GM06990 (cell line): ENCODE measurements at regions not wholly inside any gene's neighbourhood (a gene's known extent, or its start where the extent isn't known, plus 50 kb on each side); places are given as distances from the start of the nearest gene placed in this dataset.

Source experiments
- DNase-seq: peaks from one replicate; pipeline ENCODE4 v3.0.0-alpha.2; 2011; ENCODE audit not compliant: insufficient read length; ENCODE audit errors: extremely low read depth
- H3K27me3 ChIP-seq: replicated peaks from 2 replicates; pipeline ENCODE4 v1.6.0; 2011; ENCODE audit warnings: low read length; ENCODE audit not compliant: control insufficient read depth, insufficient read depth
- H3K36me3 ChIP-seq: 2 replicates; pipeline ENCODE4 v1.5.1; 2011; ENCODE audit warnings: low read length; ENCODE audit not compliant: control insufficient read depth, insufficient read depth
- H3K4me3 ChIP-seq: replicated peaks from 2 replicates; pipeline ENCODE4 v1.5.1; 2011; ENCODE audit warnings: low read depth, mild to moderate bottlenecking, control low read depth, low read length
- CTCF ChIP-seq: IDR thresholded peaks from 2 replicates; pipeline ENCODE4 v1.5.1; 2011; ENCODE audit warnings: low read length, control low read depth, mild to moderate bottlenecking, inconsistent platforms; ENCODE audit not compliant: insufficient read depth, poor library complexity, severe bottlenecking

DNA sequence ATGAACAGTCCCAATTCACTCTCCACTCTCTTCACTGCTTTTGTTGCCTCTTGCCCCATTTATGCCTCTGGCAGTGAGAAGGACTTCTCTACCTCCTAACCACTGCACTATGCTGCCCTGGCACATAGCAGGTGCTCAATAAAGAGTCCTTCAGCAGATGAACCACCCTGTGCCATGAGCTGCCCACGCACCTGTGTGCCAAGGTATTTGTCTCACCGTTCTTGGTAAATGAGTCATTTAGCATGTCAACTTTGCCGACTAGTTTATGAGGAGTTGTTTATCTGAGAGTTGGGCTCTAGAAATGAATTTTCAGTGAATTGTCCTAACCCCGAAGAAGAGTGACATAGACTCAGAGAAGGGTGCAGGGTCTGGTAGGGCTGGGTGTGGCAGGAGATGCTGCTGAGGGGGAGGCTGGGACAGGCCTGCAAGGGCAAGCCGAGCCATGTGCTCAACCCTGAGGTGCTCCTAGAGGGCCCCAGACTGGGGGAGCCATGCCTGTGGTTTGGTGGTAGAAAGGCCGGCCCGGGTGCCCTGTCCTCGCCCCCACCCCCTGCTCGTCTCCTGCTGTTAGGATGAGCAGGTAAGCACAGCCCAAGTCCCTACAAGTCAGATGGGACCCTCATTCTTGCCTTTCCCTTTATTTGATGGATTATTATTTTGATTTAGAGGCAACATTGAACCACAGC is 654.5 kb downstream of the MATN1 start:
- Histone ChIP-seq H3K36me3 (no peaks in the 10 kb centered on the region), H3K27me3 (no peaks in the 10 kb centered on the region), H3K4me3 (no peak overlapping the region)
- no peak for DNase-seq
- TF ChIP-seq CTCF: no peak

GRCh38 chr1:30064547-30064946 is 658.8 kb downstream of the MATN1 start:
- TF ChIP-seq CTCF: no peak
- DNase-seq: no peak
- H3K27me3 ChIP-seq: no peaks in the 10 kb centered on the region; the same call in 1 of the 2 replicates
- H3K36me3 ChIP-seq: no peaks in the 10 kb centered on the region
- no peak overlapping the region for H3K4me3 ChIP-seq

DNA sequence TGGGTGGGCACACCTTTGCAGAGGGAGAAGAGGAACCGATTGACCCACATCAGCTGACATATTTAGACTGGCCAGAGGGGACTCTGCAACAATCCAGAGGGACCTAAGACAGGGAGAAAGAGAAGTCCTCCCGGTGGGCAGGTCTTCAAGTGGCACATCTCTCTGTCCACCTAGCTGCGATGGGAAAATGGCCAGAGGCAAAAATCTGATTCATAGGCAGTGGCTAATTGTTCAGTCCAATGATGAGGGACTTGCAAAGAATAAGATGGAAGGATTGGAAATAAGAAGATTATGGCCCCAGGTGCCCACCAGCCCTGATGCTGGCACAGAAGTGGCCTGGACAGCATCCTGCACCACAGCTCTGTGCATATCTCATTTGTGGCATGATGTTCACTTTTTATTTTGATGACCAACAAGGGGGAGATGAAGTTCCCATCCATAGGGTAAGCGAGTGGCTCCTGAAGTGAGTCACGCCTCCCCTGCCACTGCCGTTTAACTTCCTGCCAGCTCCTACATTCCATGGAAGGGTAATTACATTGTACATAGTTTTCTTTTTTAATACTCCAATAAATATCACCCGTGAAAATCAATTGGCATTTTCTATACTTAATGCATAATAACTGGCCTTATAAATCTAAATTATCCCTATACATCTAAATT is 659.6 kb downstream of the MATN1 start:
- no peaks in the 10 kb centered on the region; the same call in 1 of the 2 replicates for H3K27me3 ChIP-seq
- no peak for TF ChIP-seq CTCF
- H3K4me3 ChIP-seq: no peak overlapping the region
- no peak for DNase-seq
- no peaks in the 10 kb centered on the region for H3K36me3 ChIP-seq

GRCh38 chr1:30061292-30062220 is 661.8 kb downstream of the MATN1 start:
- Histone ChIP-seq H3K27me3 (no peaks in the 10 kb centered on the region; the same call in 1 of the 2 replicates), H3K36me3 (no peaks in the 10 kb centered on the region), H3K4me3 (no peak overlapping the region)
- TF ChIP-seq CTCF: no peak
- DNase-seq: no peak

DNA sequence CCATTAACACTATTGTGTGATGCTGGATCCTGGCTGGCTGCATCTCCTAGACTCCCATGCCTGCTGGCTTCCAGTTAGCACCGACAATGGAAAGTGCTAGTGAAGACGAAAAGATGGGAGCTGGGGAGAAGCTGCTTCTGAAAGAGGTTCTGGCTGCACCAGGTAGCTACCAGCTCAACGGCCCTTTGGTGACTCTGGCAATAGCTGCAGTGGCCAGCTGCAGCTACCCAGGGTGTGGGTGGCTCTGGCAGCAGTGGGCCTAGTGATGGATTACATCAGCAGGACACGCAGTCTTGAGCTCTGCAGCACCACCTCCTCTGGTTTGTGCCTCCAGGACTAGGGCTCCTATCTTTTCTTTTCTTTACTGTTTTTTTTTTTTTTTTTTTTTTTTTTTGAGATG is 662.6 kb downstream of the MATN1 start:
- no peak for DNase-seq
- Histone ChIP-seq H3K4me3 (no peak overlapping the region), H3K27me3 (no peaks in the 10 kb centered on the region; the same call in none of the 2 replicates), H3K36me3 (no peaks in the 10 kb centered on the region)
- no peak for TF ChIP-seq CTCF
